Umbilical cord (tissue), 1 donor: ENCODE measurements at regions not wholly inside any gene's neighbourhood (a gene's known extent, or its start where the extent isn't known, plus 50 kb on each side); places are given as distances from the start of the nearest gene placed in this dataset.
"Not testable (repeated sequence)": the region's sequence is repeated elsewhere in the genome, so short reads cannot be mapped to it uniquely, and the experiment has no call there.

ENCODE experiments used
- DNase-seq: peaks from one replicate; pipeline ENCODE4 v3.0.0-alpha.2; 2015; ENCODE audit warnings: low spot score

- DNase-seq = no peak
Observed at GRCh38 chr12:53870117-53870516, 68.5 kb upstream of the HOXC13 start.

DNA sequence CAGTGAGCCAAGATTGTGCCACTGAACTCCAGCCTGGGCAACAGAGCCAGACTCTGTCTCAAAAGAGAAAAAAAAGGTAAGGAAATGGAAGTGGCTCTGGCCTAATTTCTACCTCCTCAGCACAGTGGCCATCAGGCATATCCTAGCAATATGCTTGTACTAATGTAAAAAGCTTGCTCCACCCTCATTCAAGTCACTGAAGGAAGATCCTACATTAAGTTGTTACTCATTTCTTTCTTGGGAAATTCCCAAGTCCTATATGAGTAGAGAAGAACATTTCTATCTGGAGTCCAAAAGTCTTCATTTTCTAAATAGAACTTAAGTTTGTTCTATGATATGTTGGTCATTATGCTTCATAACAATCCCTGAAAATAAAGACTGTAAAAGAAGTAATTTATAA is 67.3 kb upstream of the HOXC13 start:
- DNase-seq = peak; percentile 3

DNA sequence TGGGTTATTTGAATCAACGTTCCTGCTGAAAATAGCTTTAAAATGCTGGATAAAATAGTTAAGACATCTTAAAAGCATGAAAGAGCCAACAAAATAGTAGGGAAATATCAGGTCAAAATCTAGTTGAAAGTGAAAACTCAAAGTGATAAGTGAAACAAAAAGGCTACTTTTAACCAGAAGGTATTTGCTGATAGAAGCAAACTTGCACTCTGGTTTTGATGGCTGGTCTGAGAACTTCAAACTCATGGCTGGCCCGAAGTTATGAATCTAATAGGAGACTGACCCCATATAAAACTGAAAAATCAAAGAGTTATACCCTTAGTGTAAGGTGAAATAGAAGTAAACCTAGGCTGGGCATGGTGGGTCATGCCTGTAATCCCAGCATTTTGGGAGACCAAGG is 66.3 kb upstream of the HOXC13 start:
- DNase-seq = no peak

GRCh38 chr12:53877961-53878360 is 60.7 kb upstream of the HOXC13 start:
- not testable (repeated sequence) for DNase-seq

GRCh38 chr12:53887006-53887405 is 51.6 kb upstream of the HOXC13 start:
- no peak for DNase-seq

DNA sequence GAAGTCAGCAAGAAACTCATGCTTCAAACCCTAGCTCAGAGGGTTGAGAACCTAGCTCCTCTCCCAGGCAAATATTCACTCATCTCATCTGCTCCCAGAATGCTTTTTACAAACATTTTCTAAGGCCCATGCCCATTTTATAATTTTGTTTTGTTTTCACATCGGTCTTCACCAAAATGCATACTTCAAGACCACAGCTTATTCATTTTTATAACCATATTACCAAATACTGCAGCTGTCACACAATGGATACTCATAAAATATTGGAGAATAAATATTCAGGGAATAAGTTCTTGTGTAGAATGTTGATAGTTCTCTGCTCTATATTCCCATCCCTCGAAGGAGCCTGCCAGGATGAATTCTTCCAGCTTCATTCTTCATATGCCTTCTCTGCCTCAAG is 50.8 kb upstream of the HOXC13 start:
- no peak for DNase-seq
